ENCODE measurements at regions not wholly inside any gene's neighbourhood (a gene's known extent, or its start where the extent isn't known, plus 50 kb on each side); places are given as distances from the start of the nearest gene placed in this dataset.

- no peak for DNase-seq
Observed at GRCh38 chr13:63199508-63199907, 1783.9 kb upstream of the PCDH20 start.

DNA sequence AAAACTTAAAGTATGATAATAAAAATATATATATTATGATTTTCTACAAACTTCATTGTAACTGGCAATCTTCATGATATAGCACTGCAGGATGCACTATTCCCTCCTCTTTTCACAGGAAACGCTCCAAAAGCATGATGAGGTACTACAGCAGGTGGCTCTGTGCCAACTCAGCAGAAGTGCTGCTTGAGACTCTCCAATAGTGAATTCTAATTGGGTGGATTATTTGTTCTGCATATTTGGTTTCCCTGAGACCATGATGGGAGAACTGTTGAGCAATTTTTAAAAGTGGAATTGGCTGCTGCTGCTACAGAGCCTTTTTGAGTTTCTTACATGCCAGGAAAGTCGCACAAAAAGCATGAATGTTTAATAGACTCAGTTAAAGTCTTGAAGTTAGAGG is 1782.4 kb upstream of the PCDH20 start:
- no peak for DNase-seq

GRCh38 chr13:63195726-63196125 is 1780.1 kb upstream of the PCDH20 start:
- DNase-seq = no peak

GRCh38 chr13:63190742-63191141 is 1775.1 kb upstream of the PCDH20 start:
- DNase-seq = no peak

- DNase-seq = no peak
Observed at GRCh38 chr13:63190219-63190618, 1774.6 kb upstream of the PCDH20 start.

- DNase-seq = no peak
Observed at GRCh38 chr13:63189712-63190111, 1774.1 kb upstream of the PCDH20 start.

DNA sequence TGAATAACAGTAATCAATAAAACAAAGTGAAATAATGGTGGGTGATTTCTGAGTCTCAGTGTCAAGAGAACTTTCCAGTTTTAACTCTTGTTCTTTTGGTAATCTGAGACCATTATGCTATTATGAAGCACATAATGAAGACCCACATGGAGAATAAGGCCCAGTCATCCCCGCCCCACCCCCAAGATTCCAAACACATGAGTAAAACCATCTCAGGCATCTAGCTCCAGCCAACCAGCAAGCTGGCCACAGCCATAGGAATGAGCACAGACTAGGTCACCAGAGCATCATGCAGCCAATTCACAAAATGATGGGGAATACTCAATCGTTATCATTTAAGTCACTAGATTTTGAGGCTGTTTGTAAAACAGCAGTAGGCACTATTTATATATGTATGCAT is 1769.0 kb upstream of the PCDH20 start:
- DNase-seq = no peak

- no peak for DNase-seq
Observed at GRCh38 chr13:63175536-63175935, 1759.9 kb upstream of the PCDH20 start.

GRCh38 chr13:63167699-63168337 is 1752.2 kb upstream of the PCDH20 start:
- no peak for DNase-seq

GRCh38 chr13:63166345-63166744 is 1750.7 kb upstream of the PCDH20 start:
- no peak for DNase-seq

- DNase-seq = no peak
Observed at GRCh38 chr13:63163903-63164302, 1748.3 kb upstream of the PCDH20 start.

DNA sequence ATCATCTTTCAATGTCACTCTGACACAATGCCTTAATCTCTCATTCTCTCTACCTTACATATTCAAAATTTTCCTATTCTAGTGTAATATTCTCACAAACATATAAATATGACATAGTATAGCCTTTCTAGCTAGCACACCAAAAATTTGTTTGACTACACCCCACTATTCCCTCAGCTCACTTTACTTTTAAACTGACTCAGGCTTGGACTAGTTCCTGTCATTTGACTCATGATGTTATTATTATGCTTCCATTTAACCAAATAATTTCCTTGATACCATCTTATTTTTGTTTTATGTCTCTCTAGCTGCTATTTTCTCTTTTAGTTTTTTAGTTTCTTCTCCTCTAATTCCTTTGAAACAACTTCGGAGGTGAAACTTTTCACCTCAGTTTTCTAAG is 1745.6 kb upstream of the PCDH20 start:
- no peak for DNase-seq

- no peak for DNase-seq
Observed at GRCh38 chr13:63156816-63157215, 1741.2 kb upstream of the PCDH20 start.

DNA sequence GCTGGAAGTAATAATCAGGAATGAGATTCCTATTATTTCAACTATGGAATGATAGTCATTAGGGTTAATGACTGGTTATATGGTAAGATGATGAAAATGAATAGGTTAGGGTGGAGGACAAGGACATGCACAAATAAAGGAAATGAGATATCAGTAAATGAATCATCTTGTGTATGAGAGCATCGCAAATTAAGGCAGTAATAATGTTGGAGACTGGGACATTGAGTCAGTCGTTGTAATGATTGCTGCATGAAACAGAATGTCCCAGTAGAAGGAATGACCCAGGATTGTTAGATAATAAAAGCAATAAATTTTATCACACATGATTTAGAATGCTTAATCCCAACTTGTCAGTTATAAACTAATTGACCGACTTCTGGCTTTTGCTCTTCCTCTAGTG is 1733.7 kb upstream of the PCDH20 start:
- DNase-seq = no peak

- no peak for DNase-seq
Observed at GRCh38 chr13:63139277-63139676, 1723.6 kb upstream of the PCDH20 start.

DNA sequence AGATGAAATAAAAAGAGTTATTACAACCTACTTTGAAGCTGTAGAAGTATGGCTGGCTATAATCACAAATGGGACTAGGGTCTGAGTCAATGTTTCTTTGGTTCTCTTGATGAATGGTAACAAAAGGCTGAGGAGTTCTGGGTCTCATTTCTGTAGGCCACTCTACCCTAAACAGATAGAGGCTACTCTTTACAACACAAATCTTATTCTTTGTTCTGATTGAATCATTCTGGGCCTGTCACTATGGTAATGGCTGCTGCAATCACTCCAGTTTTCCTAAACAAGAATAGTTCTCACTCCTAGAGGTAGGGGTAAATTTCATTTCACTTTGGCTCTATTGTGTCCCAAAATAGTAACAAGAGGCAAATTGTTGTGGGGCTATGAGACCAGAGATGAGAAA is 1714.3 kb upstream of the PCDH20 start:
- no peak for DNase-seq

GRCh38 chr13:63128716-63129115 is 1713.1 kb upstream of the PCDH20 start:
- no peak for DNase-seq

GRCh38 chr13:63124863-63125262 is 1709.2 kb upstream of the PCDH20 start:
- no peak for DNase-seq

- no peak for DNase-seq
Observed at GRCh38 chr13:63120883-63121282, 1705.2 kb upstream of the PCDH20 start.

DNA sequence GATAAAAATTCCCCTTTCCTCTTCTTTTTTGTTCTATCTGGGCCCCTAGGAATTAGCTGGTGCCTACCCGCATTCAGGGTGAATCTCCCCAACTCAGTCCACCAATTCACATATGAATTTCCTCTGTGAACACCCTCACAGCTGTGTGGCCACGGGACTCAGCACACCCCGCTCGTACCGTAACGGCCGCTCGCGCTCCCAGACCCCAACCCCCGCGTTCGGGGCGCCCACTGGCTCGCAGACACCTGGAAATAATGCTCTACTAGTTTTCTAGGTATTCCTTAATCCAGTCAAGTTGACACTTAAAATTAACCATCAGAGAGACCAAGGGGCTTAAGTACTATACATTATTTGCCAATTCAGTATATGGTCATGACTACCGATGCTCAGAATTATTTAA is 1702.1 kb upstream of the PCDH20 start:
- DNase-seq = no peak

GRCh38 chr13:63112799-63113395 is 1697.2 kb upstream of the PCDH20 start:
- no peak for DNase-seq

DNA sequence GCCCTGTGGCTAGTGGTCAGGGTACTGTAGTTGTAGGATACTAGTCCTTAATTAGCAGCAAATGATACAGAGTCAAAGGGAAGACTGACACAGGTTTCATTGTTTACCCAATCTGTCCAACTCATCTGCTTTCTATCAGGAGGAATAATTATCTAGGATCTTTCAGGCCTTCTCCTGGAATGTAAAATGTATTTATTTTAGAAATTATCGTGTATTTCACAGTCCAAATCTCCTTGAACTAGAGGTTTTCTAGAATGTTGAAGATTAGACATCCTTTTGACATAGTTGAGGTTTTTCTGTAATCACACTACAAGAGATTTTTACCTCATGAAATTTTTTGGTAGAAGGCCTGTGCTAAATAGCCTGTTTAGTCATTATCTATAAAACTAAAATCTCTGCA is 1694.8 kb upstream of the PCDH20 start:
- DNase-seq = no peak

DNA sequence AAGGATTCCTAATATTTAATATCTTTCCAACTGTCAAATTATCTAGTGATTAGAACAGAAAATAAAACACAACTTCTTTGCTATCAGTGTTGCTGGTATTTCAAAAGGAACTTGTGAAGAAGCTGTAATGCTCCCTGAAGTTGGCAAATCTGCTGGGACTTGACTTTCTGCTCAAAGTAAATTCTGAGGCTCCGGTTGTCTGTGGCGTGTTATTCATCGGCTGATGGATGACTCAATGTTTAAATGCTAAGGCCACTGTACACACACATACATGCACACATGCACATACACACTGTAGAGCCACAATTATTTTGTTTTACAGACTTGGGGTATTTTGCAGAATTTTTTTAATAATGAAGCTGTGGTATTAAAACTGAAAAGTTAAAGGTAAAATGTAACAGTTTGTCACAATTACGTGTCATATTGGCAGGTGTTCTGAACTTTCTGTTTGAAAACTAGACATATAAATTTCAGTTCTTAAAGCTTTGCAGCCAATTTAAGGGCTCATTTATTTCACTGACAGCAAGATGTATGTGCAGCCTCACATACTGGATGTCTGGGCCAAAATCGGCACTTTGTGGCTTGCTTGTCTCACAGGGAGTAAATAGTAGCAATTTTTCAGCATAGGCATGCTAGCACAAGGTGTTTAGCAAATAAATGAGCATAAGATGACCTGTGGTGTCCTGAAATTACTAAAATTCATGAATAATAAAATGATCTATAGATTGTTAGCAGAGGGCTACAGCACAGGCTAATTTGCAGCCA is 1691.7 kb upstream of the PCDH20 start:
- DNase-seq = no peak

- no peak for DNase-seq
Observed at GRCh38 chr13:63094717-63095116, 1679.1 kb upstream of the PCDH20 start.
